ENCODE measurements at regions not wholly inside any gene's neighbourhood (a gene's known extent, or its start where the extent isn't known, plus 50 kb on each side); places are given as distances from the start of the nearest gene placed in this dataset.

- DNase-seq, result no peak
These were observed 456.7 kb downstream of the SLC16A7 start for GRCh38 chr12:60052483-60052882.

DNA sequence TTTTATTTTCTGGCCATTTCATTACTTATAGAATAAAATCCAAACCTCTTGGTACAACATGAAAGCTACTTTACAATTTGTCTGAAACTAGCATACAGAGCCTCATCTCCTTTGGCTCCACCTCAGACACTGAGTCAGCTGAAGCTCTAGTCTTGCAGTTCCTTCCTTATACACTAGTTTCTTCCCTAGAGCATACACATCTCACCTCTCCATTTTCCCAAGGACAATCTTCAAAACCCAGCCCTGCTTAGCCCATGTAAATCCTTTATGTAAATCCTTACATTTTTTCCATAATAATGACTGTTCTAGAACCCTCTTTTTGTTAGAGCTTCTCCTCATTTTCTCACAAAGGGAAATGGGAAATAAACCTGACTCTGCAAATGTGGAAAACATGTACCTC is 463.4 kb downstream of the SLC16A7 start:
- no peak for DNase-seq

DNA sequence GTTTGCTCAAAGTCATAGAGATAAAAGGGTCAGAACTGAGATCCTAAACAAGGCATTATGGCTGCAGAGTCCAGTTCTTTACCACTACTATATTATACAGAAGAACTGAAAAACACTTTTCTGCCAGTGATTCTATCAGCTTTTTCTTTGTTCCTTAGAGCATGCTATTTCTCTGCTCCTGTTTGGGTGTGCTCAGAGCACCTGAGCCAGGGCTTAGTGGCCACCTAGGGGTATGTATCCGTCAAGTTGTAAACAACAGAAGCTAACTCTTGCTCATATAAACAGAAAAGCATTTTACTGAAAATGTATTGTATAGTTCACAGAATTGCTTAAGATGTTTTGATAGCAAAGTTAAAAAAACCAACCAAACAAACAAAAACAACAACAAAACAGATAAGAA is 470.8 kb downstream of the SLC16A7 start:
- DNase-seq, result no peak

DNA sequence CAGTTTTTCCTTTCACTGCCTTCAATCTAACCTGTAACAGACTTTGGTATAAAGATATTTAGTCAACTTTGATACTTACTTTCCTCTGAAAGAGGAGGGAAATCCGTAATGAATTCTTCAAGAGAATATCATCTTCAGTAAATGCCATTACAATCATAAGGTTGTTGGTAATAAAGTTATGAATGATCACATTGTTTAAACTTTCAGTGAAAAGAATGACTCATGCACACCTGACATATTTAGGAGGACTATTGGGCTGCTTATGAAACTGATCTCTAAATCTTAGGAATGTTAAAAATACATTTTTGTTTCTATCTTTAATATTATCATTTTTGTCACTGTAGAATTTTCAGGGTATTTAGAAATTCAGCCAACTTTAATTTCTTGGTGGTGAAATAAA is 474.7 kb downstream of the SLC16A7 start:
- DNase-seq, result no peak

GRCh38 chr12:60071759-60072191 is 475.9 kb downstream of the SLC16A7 start:
- no peak for DNase-seq

GRCh38 chr12:60072911-60073310 is 477.1 kb downstream of the SLC16A7 start:
- DNase-seq, result no peak

- DNase-seq, result no peak
These were observed 479.3 kb downstream of the SLC16A7 start for GRCh38 chr12:60075091-60075490.

GRCh38 chr12:60078026-60078425 is 482.2 kb downstream of the SLC16A7 start:
- no peak for DNase-seq

GRCh38 chr12:60093428-60093827 is 497.6 kb downstream of the SLC16A7 start:
- no peak for DNase-seq

- DNase-seq, result no peak
These were observed 498.6 kb downstream of the SLC16A7 start for GRCh38 chr12:60094436-60094835.

- no peak for DNase-seq
These were observed 500.9 kb downstream of the SLC16A7 start for GRCh38 chr12:60096727-60097126.

GRCh38 chr12:60100160-60100559 is 504.3 kb downstream of the SLC16A7 start:
- DNase-seq, result no peak

DNA sequence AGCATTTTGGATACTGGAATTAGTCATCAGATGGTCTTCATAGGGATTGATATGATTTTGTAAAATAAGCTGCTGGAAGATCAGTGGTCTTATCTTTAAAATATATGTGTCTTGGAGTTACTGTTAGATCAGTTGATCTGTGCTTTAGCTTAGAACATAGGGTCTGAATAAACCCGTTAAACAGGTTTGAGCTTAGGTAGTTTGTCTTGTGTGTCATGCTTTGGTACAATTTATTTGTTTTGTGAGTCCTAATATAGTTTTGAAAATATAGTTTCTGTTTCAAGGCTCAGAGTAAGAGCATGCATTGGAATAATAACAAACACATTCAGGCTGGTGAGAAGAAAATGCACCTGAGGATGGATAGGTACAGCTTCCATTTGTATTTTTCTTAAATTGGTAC is 505.0 kb downstream of the SLC16A7 start:
- DNase-seq, result no peak

DNA sequence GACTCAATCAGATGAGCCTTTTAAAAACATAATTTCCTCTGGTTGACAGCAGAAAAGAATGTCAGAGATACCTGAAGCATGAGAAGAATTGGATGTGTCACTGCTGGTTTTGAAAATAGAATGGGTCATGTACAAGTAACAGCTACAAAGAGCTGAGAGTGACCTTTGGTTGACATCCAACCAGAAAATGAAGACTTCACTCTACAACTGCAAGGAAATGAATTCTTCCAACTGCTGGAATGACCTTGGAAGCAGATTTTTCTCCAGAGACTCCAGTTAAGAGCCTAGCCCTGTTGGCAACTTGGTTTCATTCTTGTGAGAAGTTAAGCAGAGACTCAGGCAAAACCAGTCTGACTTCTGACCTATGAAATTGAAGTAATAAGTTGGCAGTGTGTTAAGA is 505.9 kb downstream of the SLC16A7 start:
- DNase-seq, result no peak

DNA sequence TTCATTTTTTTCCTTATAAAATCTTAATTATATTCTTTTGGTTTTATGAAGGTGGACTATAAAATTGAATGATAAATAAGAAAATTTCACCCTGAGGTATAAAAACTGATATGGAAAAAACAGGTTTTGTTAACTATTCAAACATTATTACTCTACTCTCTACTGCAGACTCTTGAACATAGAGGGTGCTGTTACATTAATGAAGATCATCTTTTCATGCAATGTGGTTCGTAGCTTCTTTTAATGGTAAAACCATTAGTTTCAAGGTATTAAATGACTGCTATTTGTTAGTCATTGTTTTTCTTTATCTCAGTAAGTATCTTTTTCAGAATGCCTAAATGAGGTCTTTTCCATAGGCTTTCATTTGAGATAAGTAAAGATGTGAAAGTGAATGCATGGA is 510.4 kb downstream of the SLC16A7 start:
- DNase-seq, result no peak

- no peak for DNase-seq
These were observed 512.2 kb downstream of the SLC16A7 start for GRCh38 chr12:60107992-60108391.

GRCh38 chr12:60112063-60112462 is 516.2 kb downstream of the SLC16A7 start:
- DNase-seq, result no peak

DNA sequence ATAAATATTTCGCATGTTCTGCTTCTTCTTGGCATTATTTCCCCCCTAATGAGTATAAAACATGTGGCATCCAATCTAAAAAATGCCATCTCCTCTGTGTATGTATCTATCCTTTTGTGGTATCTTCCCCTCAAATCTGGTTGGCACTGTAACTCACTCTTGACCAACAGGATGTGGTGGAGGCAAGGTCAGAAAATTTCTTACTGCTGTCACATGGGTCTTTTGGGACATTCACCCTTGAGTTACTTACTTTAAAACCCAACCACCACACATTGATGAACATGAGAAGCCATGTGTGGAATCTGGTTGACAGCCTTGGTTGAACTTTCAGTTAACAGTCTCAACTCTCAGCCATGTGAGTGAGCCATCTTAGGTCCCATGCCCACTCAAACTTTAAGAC is 516.9 kb downstream of the SLC16A7 start:
- DNase-seq, result no peak

- DNase-seq, result no peak
These were observed 518.3 kb downstream of the SLC16A7 start for GRCh38 chr12:60114169-60114568.

DNA sequence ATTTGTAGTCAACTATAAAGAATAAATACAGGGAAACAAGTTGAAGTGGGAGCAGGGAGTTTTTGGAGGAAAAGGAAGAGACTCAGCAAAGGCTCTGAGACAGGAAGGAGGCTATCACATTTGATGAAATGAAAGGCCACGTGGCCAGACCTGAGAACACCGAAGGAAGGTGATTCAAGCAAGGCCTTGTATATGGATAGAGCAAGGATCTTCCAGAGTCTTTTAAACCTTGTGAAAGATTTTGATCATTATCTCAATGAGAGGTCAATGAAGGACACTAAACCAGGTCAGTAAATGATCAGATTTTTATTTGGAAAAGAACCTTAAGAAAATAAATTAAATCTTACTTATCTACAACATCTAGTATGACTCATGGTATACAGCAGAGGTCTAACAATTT is 523.5 kb downstream of the SLC16A7 start:
- no peak for DNase-seq

- DNase-seq, result no peak
These were observed 524.4 kb downstream of the SLC16A7 start for GRCh38 chr12:60120199-60120598.

DNA sequence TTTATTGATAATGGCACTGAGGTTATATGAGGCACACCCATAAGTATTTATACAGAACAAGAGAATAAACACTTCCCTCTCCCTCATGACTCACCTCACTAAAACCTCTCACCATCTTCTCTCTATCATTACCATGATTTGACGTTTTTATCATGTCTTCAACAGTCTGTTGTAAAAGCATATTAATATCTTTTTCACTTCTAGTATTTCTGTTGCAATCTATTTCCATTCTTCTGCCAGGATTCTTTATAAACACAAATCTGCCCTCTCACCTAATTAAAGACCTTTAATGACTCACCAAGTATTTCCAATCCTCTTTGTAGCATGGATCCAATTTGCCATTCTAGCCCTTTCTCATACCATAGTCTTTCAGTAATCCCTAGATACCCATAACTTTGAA is 527.7 kb downstream of the SLC16A7 start:
- DNase-seq, result no peak

- DNase-seq, result no peak
These were observed 541.7 kb downstream of the SLC16A7 start for GRCh38 chr12:60137513-60137912.

DNA sequence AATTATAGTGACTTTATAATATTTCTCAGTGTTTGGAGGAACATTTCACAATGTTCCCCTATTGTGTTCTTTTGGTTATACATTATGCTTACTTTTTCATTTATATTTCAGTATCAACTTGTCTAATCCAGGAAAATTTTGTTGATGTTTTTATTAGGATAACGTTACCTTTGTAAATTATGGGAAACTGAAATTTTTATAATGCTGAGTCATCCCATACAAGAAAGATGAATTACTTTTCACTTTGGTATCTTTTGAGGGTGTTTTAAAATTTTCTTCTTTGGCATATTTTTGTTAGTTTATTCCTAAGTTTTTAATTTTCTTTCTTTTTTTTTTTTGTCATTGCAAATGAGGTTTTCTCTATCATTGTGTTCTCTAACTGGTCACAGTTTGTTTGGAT is 542.7 kb downstream of the SLC16A7 start:
- no peak for DNase-seq

DNA sequence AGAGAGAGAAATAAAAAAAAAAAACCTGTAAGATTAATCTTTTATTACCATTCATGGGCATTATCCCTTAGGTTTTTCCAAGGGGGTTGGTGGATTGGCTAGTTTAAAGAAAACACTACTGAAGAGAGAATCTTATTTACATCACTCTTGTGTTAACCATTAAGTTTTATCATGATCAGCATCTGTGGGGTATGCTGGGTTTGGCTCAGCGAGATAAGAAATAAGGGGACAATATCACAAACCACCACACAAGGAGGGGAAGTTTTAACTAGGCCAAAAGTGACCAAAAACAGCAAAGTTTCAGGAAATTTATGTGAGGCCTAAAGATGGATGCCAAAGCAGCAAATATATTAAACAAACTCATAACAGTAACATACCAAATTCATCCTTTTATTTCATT is 548.6 kb downstream of the SLC16A7 start:
- DNase-seq, result no peak

- no peak for DNase-seq
These were observed 552.3 kb downstream of the SLC16A7 start for GRCh38 chr12:60148109-60148508.
